ENCODE measurements at regions not wholly inside any gene's neighbourhood (a gene's known extent, or its start where the extent isn't known, plus 50 kb on each side); places are given as distances from the start of the nearest gene placed in this dataset.

- TF ChIP-seq CTCF (IDR thresholded peaks at IDR 0.05), result no peak
- no peaks in the 10 kb centered on the region for H3K36me3 Mint-ChIP-seq (ENCODE audit: low read depth)
- no peak overlapping the region for H3K27ac Mint-ChIP-seq
- H3K4me3 Mint-ChIP-seq, result no peak overlapping the region
- peaks cover 28% of the 10 kb centered on the region for H3K27me3 Mint-ChIP-seq (ENCODE audit: low read depth, poor library complexity)
- peaks cover 21% of the 10 kb centered on the region for H3K9me3 Mint-ChIP-seq
- DNase-seq, result no peak
- no peaks in the 10 kb centered on the region for H3K4me1 Mint-ChIP-seq
Measured at GRCh38 chr20:60147004-60147403, 188.8 kb downstream of the CDH26 start.

DNA sequence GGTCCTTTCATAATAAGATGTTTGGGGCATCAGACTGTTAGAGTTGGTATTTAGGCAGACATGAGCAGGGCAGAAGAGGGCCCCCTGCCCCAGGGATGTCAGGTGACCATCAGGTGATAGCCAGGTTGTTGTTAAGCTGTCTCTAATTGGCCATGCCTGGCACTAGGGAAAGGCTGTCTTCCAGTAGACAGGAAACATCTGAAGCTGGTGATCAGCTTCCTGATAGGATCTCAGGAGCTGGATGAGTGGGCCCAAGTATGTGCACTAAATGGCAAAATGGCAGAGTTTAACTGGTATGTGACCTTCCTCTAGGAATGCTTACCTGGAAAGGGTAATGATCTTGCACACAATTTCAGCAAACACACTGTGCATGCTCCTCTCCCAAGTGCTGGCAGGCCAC lies 190.7 kb downstream of the CDH26 start:
- no peak overlapping the region for H3K27ac Mint-ChIP-seq
- H3K4me1 Mint-ChIP-seq, result no peaks in the 10 kb centered on the region
- no peaks in the 10 kb centered on the region for H3K36me3 Mint-ChIP-seq (ENCODE audit: low read depth)
- DNase-seq, result no peak
- H3K9me3 Mint-ChIP-seq, result peaks cover 21% of the 10 kb centered on the region
- no peak overlapping the region for H3K4me3 Mint-ChIP-seq
- no peak for TF ChIP-seq CTCF (IDR thresholded peaks at IDR 0.05)
- peaks cover 28% of the 10 kb centered on the region for H3K27me3 Mint-ChIP-seq (ENCODE audit: low read depth, poor library complexity)

DNA sequence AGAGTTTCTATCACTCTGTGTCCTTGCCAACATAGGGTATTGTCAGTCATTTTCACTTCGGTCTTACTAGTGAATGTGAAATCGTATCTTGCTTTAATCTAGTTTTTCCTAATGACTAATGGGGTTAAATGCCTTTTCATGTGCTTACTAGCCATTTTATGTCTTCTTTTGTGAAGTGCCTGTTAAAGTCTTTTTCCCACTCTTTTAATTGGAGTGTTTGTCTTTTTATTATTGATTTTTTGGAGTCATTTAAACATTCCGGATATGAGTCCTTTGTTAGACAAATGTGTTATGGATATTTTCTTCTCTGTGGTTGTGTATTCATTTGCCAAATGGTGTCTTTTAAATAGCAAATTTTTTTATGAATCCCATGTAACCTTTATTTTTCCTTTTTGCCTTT lies 194.6 kb downstream of the CDH26 start:
- peaks cover 33% of the 10 kb centered on the region for H3K27me3 Mint-ChIP-seq (ENCODE audit: low read depth, poor library complexity)
- no peaks in the 10 kb centered on the region for H3K36me3 Mint-ChIP-seq (ENCODE audit: low read depth)
- no peak for TF ChIP-seq CTCF (IDR thresholded peaks at IDR 0.05)
- no peaks in the 10 kb centered on the region for H3K4me1 Mint-ChIP-seq
- H3K4me3 Mint-ChIP-seq, result no peak overlapping the region
- H3K9me3 Mint-ChIP-seq, result peaks cover 34% of the 10 kb centered on the region
- DNase-seq, result no peak
- H3K27ac Mint-ChIP-seq, result no peak overlapping the region

DNA sequence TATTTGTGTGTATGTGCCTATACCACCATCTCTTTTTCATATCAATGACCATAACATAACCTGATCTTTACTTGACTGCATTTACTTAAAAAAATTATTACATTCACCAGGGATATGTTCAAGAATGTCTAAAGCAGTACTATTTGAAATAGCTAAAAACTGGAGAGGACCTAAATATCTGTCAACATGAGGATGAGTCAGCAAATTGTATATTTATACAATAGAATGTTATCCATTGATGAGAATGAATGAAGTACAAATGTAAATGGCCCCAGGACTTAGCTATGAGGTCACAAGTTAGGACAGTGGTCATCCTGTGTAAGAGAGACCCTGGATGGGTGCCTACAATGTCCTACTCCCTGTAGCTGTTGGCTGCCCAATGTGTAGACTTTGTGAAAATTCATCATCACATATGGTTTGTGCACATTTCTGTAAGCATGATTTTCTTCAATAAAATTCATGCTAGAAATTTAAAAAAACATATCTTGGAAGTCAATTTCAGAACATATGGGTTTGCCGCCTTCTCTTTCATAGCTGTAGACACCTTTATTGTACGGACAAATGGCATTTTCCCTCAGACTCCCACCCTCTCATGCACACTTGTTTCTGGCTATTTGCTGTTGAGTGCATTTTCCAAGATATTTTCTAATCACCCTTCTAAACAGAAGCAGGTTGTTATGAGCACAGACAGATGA lies 202.4 kb downstream of the CDH26 start:
- no peaks in the 10 kb centered on the region for H3K4me1 Mint-ChIP-seq
- no peak for DNase-seq
- no peak overlapping the region for H3K27ac Mint-ChIP-seq
- no peak for TF ChIP-seq CTCF (IDR thresholded peaks at IDR 0.05)
- no peak overlapping the region for H3K4me3 Mint-ChIP-seq
- no peaks in the 10 kb centered on the region for H3K36me3 Mint-ChIP-seq (ENCODE audit: low read depth)
- H3K9me3 Mint-ChIP-seq, result peaks cover 21% of the 10 kb centered on the region
- peaks cover 19% of the 10 kb centered on the region for H3K27me3 Mint-ChIP-seq (ENCODE audit: low read depth, poor library complexity)

DNA sequence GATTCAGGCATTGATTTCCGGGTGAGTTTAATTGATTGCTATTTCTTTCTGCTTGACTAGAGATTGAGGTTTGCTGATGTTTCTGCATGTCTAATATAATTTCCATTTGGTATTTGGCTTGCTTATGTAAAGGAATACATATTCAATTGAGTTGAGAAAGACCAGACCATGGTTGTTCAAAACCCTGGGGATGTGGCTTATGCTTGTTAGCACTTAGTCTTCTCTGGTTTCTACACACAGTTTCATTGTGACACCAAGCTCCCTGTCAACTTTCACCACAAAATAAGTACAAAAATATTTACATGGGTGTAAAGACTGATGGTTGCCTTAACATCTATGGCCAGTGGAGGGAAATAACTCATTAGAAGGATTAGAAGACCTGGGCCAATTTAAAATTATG lies 209.6 kb downstream of the CDH26 start:
- Mint-ChIP-seq H3K4me1 (no peaks in the 10 kb centered on the region), H3K27me3 (ENCODE audit: low read depth, poor library complexity) (peaks cover 8% of the 10 kb centered on the region), H3K27ac (no peak overlapping the region), H3K4me3 (no peak overlapping the region), H3K36me3 (ENCODE audit: low read depth) (no peaks in the 10 kb centered on the region), H3K9me3 (peaks cover 3% of the 10 kb centered on the region)
- DNase-seq, result no peak
- TF ChIP-seq CTCF (IDR thresholded peaks at IDR 0.05), result no peak

GRCh38 chr20:60168963-60169362 lies 210.7 kb downstream of the CDH26 start:
- Mint-ChIP-seq H3K27me3 (ENCODE audit: low read depth, poor library complexity) (peaks cover 13% of the 10 kb centered on the region), H3K36me3 (ENCODE audit: low read depth) (no peaks in the 10 kb centered on the region)
- no peak for DNase-seq

More at GRCh38 chr20:60168963-60169362, 210.7 kb downstream of the CDH26 start:
- TF ChIP-seq CTCF (IDR thresholded peaks at IDR 0.05), result no peak
- Mint-ChIP-seq H3K27ac (no peak overlapping the region), H3K9me3 (peaks cover 8% of the 10 kb centered on the region), H3K4me3 (no peak overlapping the region), H3K4me1 (no peaks in the 10 kb centered on the region)
